Fibroblast of the aortic adventitia (primary cell): ENCODE measurements at regions not wholly inside any gene's neighbourhood (a gene's known extent, or its start where the extent isn't known, plus 50 kb on each side); places are given as distances from the start of the nearest gene placed in this dataset.
A peak's percentile ranks its signal among the peaks of the same experiment; 100 is the strongest.
"Not testable (repeated sequence)": the region's sequence is repeated elsewhere in the genome, so short reads cannot be mapped to it uniquely, and the experiment has no call there.

ENCODE experiments used
- DNase-seq: peaks from one replicate; pipeline ENCODE4 v3.0.0-alpha.2; 2010; ENCODE audit warnings: low read depth
- H3K4me3 ChIP-seq: 2 replicates; pipeline ENCODE4 v1.5.1; 2011; ENCODE audit warnings: low read depth, mild to moderate bottlenecking, control low read depth, low read length, moderate library complexity
- TF ChIP-seq, protein P1 (sequence below): IDR thresholded peaks from 2 replicates; pipeline ENCODE4 v1.5.1; 2011; ENCODE audit warnings: mild to moderate bottlenecking, low read length, control low read depth, inconsistent platforms; ENCODE audit not compliant: insufficient read depth

DNA sequence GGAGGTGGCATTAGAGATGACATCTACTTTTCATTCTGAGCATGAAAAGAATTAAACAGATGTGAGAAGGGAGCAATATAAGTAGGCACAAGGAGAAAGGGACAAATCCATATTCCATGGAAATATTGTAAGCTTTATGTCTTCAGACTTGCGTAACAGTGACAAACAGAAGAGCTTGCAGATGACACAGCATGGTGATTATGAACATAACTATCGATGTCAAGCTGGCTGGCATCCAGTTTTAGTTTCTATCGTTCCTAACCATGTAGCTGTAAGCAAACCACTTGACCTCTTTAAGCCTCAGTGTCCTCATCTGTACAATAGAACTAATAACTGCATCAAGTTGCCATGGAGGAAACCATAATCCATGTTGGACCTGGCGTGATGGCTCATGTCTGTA, 246.7 kb upstream of the ADRA1B start:
- DNase-seq: no peak
- H3K4me3 ChIP-seq: no peak overlapping the region
- TF ChIP-seq, protein P1, sequence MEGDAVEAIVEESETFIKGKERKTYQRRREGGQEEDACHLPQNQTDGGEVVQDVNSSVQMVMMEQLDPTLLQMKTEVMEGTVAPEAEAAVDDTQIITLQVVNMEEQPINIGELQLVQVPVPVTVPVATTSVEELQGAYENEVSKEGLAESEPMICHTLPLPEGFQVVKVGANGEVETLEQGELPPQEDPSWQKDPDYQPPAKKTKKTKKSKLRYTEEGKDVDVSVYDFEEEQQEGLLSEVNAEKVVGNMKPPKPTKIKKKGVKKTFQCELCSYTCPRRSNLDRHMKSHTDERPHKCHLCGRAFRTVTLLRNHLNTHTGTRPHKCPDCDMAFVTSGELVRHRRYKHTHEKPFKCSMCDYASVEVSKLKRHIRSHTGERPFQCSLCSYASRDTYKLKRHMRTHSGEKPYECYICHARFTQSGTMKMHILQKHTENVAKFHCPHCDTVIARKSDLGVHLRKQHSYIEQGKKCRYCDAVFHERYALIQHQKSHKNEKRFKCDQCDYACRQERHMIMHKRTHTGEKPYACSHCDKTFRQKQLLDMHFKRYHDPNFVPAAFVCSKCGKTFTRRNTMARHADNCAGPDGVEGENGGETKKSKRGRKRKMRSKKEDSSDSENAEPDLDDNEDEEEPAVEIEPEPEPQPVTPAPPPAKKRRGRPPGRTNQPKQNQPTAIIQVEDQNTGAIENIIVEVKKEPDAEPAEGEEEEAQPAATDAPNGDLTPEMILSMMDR: no peak

GRCh38 chr5:159671886-159672285, 244.4 kb upstream of the ADRA1B start:
- TF ChIP-seq, protein P1: no peak
- no peak overlapping the region for H3K4me3 ChIP-seq
- no peak for DNase-seq

DNA sequence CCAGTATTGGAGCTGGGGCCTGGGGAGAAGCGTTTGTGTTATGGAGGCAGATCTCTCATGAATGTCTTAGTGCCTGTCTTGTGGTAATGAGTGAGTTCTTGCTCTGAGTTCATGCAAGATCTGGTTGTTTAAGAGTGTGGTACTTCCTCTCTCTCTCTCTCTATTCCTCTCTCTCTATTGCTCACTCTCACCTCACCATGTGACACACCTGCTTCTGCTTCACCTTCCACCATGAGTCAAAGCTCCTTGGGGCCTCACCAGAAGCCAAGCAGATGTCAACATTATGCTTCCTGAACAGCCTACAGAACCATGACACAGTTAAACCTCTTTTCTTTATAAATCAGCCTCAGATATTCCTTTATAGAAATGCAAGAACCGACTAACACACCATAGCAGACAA, 242.7 kb upstream of the ADRA1B start:
- TF ChIP-seq, protein P1: no peak
- DNase-seq: no peak
- no peak overlapping the region for H3K4me3 ChIP-seq

- TF ChIP-seq, protein P1: no peak
- H3K4me3 ChIP-seq: no peak overlapping the region
- no peak for DNase-seq
Measured at GRCh38 chr5:159678657-159679392, 237.5 kb upstream of the ADRA1B start.

GRCh38 chr5:159680095-159680494, 236.2 kb upstream of the ADRA1B start:
- DNase-seq: no peak
- TF ChIP-seq, protein P1: no peak
- no peak overlapping the region for H3K4me3 ChIP-seq

DNA sequence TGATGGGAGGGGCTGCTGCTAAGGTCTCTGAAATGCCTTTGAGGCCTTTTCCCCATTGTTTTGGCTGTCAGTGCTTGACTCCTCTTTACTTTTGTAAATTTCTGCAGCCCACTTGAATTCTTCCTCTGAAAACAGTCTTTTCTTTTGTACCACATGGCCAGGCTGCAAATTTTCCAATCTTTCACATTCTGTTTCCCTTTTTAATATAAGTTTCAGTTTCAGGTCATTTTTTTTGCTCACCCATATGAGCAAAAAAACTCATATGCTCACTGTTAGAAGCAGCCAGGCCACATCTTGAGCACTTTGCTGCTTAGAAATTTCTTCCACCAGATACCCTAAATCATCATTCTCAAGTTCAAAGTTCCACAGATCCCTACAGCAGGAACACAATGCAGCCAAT, 234.6 kb upstream of the ADRA1B start:
- DNase-seq: no peak
- H3K4me3 ChIP-seq: no peak overlapping the region
- TF ChIP-seq, protein P1: no peak

DNA sequence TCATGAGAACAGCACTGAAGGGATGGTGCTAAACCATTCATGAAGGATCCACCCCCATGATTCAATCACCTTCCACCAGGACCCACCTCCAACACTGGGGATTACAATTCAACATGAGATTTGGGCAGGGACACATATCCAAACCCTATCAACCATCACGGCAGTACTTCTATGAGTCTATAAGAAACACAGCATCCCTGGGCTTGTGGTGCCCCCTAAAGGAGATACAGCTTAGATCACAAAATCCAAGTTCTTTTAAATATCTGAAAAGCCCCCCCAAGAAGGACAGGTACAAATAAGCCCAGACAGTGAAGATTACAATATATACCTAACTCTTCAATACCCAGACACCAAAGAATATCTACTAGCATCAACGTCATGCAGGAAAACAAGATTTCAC, 233.7 kb upstream of the ADRA1B start:
- TF ChIP-seq, protein P1: no peak
- no peak overlapping the region for H3K4me3 ChIP-seq
- DNase-seq: peak; percentile 18

DNA sequence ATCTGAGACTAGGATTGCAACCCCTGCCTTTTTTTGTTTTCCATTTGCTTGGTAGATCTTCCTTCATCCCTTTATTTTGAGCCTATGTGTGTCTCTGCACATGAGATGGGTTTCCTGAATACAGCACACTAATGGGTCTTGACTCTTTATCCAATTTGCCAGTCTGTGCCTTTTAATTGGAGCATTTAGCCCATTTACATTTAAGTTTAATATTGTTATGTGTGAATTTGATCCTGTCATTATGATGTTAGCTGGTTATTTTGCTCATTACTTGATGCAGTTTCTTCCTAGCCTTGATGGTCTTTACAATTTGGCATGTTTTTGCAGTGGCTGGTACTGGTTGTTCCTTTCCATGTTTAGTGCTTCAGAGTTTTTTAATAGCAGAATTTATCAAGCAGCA, 228.4 kb upstream of the ADRA1B start:
- not testable (repeated sequence) for DNase-seq, H3K4me3 ChIP-seq
